Neutrophil (primary cell): ENCODE measurements at regions not wholly inside any gene's neighbourhood (a gene's known extent, or its start where the extent isn't known, plus 50 kb on each side); places are given as distances from the start of the nearest gene placed in this dataset.

Source experiments
- H3K27ac ChIP-seq: fragments of 200-600 bp; sonication (generic); 2 replicates; pipeline ENCODE4 v1.5.1; 2016; ENCODE audit warnings: mild to moderate bottlenecking, moderate library complexity
- H3K27me3 ChIP-seq: fragments of 200-600 bp; sonication (generic); 2 replicates; pipeline ENCODE4 v1.6.0; 2016; ENCODE audit warnings: mild to moderate bottlenecking
- H3K36me3 ChIP-seq: fragments of 200-600 bp; sonication (generic); 2 replicates; pipeline ENCODE4 v1.5.1; 2017
- H3K4me1 ChIP-seq, 2 experiments: fragments of 200-600 bp in 1 of 2; sonication (generic) in 1 of 2; 1 replicate in 1 of 2; 2 replicates in 1 of 2; pipeline versions ENCODE4 v1.5.1 to v1.6.1; 2013 to 2016; ENCODE audit warnings: low read depth in 1 of 2, low read length in 1 of 2, mild to moderate bottlenecking in 1 of 2, moderate library complexity in 1 of 2; ENCODE audit not compliant: control insufficient read depth in 1 of 2, insufficient read depth in 1 of 2
- H3K4me3 ChIP-seq, 2 experiments: fragments of 200-600 bp in 1 of 2; sonication (generic) in 1 of 2; 1 replicate in 1 of 2; 2 replicates in 1 of 2; pipeline ENCODE4 v1.5.1; 2013 to 2016; ENCODE audit warnings: low read depth in 1 of 2, low read length in 1 of 2, mild to moderate bottlenecking in 1 of 2, moderate library complexity in 1 of 2
- H3K9me3 ChIP-seq: fragments of 200-600 bp; sonication (generic); 2 replicates; pipeline ENCODE4 v1.5.1; 2016
- CTCF ChIP-seq: fragments of 200-600 bp; sonication (generic); IDR thresholded peaks from 2 replicates; pipeline ENCODE4 v1.5.1; 2016; ENCODE audit warnings: antibody characterized with exemption

- Histone ChIP-seq H3K27ac (no peak overlapping the region), H3K9me3 (no peaks in the 10 kb centered on the region), H3K4me3 (no peak overlapping the region), H3K4me1 (no peaks in the 10 kb centered on the region), H3K36me3 (no peaks in the 10 kb centered on the region), H3K27me3 (no peaks in the 10 kb centered on the region)
- TF ChIP-seq CTCF: no peak
These were observed 144.3 kb downstream of the KCNE4 start for GRCh38 chr2:223196331-223196730.

GRCh38 chr2:223197046-223197445 is 145.1 kb downstream of the KCNE4 start:
- no peak for TF ChIP-seq CTCF
- no peak overlapping the region for H3K4me3 ChIP-seq
- no peaks in the 10 kb centered on the region for H3K9me3 ChIP-seq
- H3K36me3 ChIP-seq: no peaks in the 10 kb centered on the region
- no peaks in the 10 kb centered on the region for H3K27me3 ChIP-seq
- H3K27ac ChIP-seq: no peak overlapping the region
- H3K4me1 ChIP-seq: no peaks in the 10 kb centered on the region

GRCh38 chr2:223199531-223200515 is 147.8 kb downstream of the KCNE4 start:
- Histone ChIP-seq H3K27me3 (no peaks in the 10 kb centered on the region), H3K4me3 (no peak overlapping the region), H3K4me1 (no peaks in the 10 kb centered on the region), H3K27ac (no peak overlapping the region), H3K9me3 (no peaks in the 10 kb centered on the region), H3K36me3 (no peaks in the 10 kb centered on the region)
- TF ChIP-seq CTCF: no peak

- no peak for TF ChIP-seq CTCF
- H3K27me3 ChIP-seq: no peaks in the 10 kb centered on the region
- H3K9me3 ChIP-seq: no peaks in the 10 kb centered on the region
- H3K4me3 ChIP-seq: no peak overlapping the region
- no peak overlapping the region for H3K27ac ChIP-seq
- no peaks in the 10 kb centered on the region for H3K4me1 ChIP-seq
- H3K36me3 ChIP-seq: no peaks in the 10 kb centered on the region
These were observed 152.3 kb downstream of the KCNE4 start for GRCh38 chr2:223203971-223204929.

- H3K4me3 ChIP-seq: no peak overlapping the region
- no peaks in the 10 kb centered on the region for H3K27me3 ChIP-seq
- H3K4me1 ChIP-seq: no peaks in the 10 kb centered on the region
- H3K9me3 ChIP-seq: no peaks in the 10 kb centered on the region
- H3K36me3 ChIP-seq: no peaks in the 10 kb centered on the region
- H3K27ac ChIP-seq: no peak overlapping the region
- TF ChIP-seq CTCF: no peak
These were observed 158.5 kb downstream of the KCNE4 start for GRCh38 chr2:223210489-223210888.
